NK-92 treated with Interleukin-12 subunit alpha and Interleukin-12 subunit beta, amount 100 ng/mL, for 24 hours (cell line): ENCODE measurements at regions not wholly inside any gene's neighbourhood (a gene's known extent, or its start where the extent isn't known, plus 50 kb on each side); places are given as distances from the start of the nearest gene placed in this dataset.

Experiments
- DNase-seq: peaks from one replicate; lab custom pipeline; 2025; lab: John Stamatoyannopoulos, UW

GRCh38 chr20:57027777-57028176 is 238.7 kb downstream of the BMP7 start:
- no peak for DNase-seq

- no peak for DNase-seq
Observed at GRCh38 chr20:57030611-57031600, 235.5 kb downstream of the BMP7 start.

- DNase-seq = no peak
Observed at GRCh38 chr20:57031867-57032355, 234.5 kb downstream of the BMP7 start.

GRCh38 chr20:57032847-57033246 is 233.6 kb downstream of the BMP7 start:
- no peak for DNase-seq

GRCh38 chr20:57034001-57034400 is 232.4 kb downstream of the BMP7 start:
- no peak for DNase-seq

- DNase-seq = no peak
Observed at GRCh38 chr20:57037689-57038088, 228.8 kb downstream of the BMP7 start.

GRCh38 chr20:57038608-57039440 is 227.6 kb downstream of the BMP7 start:
- no peak for DNase-seq

- no peak for DNase-seq
Observed at GRCh38 chr20:57040466-57040865, 226.0 kb downstream of the BMP7 start.

- no peak for DNase-seq
Observed at GRCh38 chr20:57040924-57041323, 225.5 kb downstream of the BMP7 start.

GRCh38 chr20:57043091-57043490 is 223.3 kb downstream of the BMP7 start:
- no peak for DNase-seq

GRCh38 chr20:57043669-57044268 is 222.7 kb downstream of the BMP7 start:
- no peak for DNase-seq

- no peak for DNase-seq
Observed at GRCh38 chr20:57047281-57048026, 219.0 kb downstream of the BMP7 start.

GRCh38 chr20:57048027-57048869 is 218.2 kb downstream of the BMP7 start:
- DNase-seq = no peak

GRCh38 chr20:57049296-57049695 is 217.1 kb downstream of the BMP7 start:
- DNase-seq = no peak

GRCh38 chr20:57051096-57051495 is 215.3 kb downstream of the BMP7 start:
- no peak for DNase-seq

GRCh38 chr20:57053067-57053466 is 213.4 kb downstream of the BMP7 start:
- DNase-seq = no peak

- no peak for DNase-seq
Observed at GRCh38 chr20:57053793-57054552, 212.5 kb downstream of the BMP7 start.

- DNase-seq = no peak
Observed at GRCh38 chr20:57055345-57055744, 211.1 kb downstream of the BMP7 start.

GRCh38 chr20:57056651-57057050 is 209.8 kb downstream of the BMP7 start:
- DNase-seq = no peak

- no peak for DNase-seq
Observed at GRCh38 chr20:57059055-57059596, 207.3 kb downstream of the BMP7 start.
